HL-60 (cell line): ENCODE measurements at regions not wholly inside any gene's neighbourhood (a gene's known extent, or its start where the extent isn't known, plus 50 kb on each side); places are given as distances from the start of the nearest gene placed in this dataset.

Experiments used
- CTCF ChIP-seq: IDR thresholded peaks from one replicate; pipeline ENCODE4 v1.5.1; 2011; ENCODE audit warnings: low read length, control low read depth, inconsistent platforms; ENCODE audit not compliant: insufficient read depth
- GABPA ChIP-seq: IDR thresholded peaks from 2 replicates; pipeline ENCODE4 v1.6.1; 2012; ENCODE audit warnings: low read depth

GRCh38 chr2:126389446-126389845 is 266.5 kb upstream of the GYPC start:
- TF ChIP-seq GABPA (no peak), CTCF (no peak)
